ENCODE measurements at regions not wholly inside any gene's neighbourhood (a gene's known extent, or its start where the extent isn't known, plus 50 kb on each side); places are given as distances from the start of the nearest gene placed in this dataset.

GRCh38 chr11:95337972-95338429, 107.0 kb upstream of the SESN3 start:
- TF ChIP-seq POLR2A (IDR thresholded peaks at IDR 0.05; ENCODE audit: low read depth, low read length) (no peak), TAF1 (IDR thresholded peaks at IDR 0.05; ENCODE audit: borderline replicate concordance, low read depth, low read length) (no peak)
